ENCODE measurements at regions not wholly inside any gene's neighbourhood (a gene's known extent, or its start where the extent isn't known, plus 50 kb on each side); places are given as distances from the start of the nearest gene placed in this dataset.
"Not testable (repeated sequence)": the region's sequence is repeated elsewhere in the genome, so short reads cannot be mapped to it uniquely, and the experiment has no call there.

GRCh38 chr5:67732471-67732870 lies 483.1 kb upstream of the PIK3R1 start:
- peak; percentile 18 for DNase-seq

DNA sequence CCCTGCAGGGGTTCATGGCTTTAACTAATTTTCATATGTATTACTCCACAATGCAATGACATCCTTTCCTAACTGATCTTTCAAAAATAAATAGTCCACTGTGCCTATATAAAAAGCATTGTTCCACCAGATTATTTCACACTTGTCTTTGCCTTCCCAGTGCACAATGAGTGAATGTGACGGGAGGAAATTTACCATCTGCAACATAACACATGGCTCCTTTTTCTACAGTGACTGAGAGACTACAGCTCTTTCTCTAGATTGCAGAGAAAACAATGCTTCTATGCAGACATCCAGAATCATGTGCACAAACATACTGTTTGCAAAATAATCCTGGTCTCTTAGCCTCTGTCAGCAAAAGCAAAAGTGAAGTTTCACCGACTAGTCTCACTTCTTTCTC lies 483.7 kb upstream of the PIK3R1 start:
- no peak for DNase-seq

- no peak for DNase-seq
Measured at GRCh38 chr5:67730917-67731474, 484.6 kb upstream of the PIK3R1 start.

DNA sequence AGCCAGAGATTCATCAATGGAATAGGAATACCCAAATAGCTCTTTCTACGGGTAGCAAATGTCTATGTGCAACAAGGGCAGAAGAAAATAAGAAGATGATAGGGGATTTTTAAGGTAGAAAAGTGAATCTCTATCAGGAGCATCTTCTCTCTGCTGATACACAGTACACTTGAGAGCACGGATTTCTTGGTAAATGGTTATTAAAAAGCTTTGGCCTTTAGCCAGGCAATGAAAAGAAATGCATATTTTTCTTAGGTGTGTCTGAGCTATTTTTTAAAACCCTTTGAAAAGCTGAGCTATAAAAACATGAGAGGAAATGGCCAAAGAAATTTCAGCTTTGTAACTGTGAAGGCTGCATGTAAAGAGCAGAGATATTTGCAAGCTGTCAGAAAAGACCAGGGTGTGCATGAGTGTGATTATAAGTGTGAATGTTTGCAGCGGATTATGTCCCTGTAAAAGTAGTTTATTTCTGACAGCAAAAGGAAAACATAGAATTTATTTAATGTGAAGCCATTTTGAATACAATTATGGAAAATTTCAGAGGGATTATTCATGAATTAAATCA lies 487.1 kb upstream of the PIK3R1 start:
- DNase-seq: no peak

GRCh38 chr5:67725604-67726003 lies 490.0 kb upstream of the PIK3R1 start:
- no peak for DNase-seq

- DNase-seq: no peak
Measured at GRCh38 chr5:67724412-67725135, 491.0 kb upstream of the PIK3R1 start.

GRCh38 chr5:67723873-67724272 lies 491.7 kb upstream of the PIK3R1 start:
- no peak for DNase-seq

- not testable (repeated sequence) for DNase-seq
Measured at GRCh38 chr5:67722582-67722981, 493.0 kb upstream of the PIK3R1 start.

DNA sequence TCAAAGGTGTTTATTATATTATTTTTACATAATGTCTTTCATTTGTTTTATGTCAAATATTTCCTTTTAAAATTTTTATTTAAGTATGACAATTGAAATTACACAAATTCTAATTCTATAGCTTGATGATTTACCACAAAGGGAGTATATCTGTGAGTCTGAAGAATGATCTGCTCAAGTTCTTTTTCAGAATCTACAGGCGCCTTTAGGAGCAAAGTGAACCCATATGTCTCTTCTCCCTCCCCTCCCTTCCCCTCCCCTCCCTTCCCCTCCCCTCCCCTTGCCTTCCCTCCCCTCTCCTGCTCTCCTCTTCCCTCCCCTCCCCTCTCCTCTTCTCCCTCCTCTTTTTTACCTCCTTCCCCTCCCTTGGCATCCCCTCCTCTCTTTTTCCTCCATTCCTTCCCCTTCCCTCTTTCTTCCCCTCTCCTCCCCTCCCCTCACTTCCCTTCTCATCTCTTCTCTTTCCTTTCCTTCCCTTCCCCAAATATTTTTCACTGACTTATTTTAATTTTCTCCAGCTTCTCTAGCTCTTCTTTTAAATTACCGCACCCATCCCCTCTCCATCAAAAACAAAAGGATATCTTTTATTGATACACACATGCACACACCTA lies 495.3 kb upstream of the PIK3R1 start:
- DNase-seq: no peak

DNA sequence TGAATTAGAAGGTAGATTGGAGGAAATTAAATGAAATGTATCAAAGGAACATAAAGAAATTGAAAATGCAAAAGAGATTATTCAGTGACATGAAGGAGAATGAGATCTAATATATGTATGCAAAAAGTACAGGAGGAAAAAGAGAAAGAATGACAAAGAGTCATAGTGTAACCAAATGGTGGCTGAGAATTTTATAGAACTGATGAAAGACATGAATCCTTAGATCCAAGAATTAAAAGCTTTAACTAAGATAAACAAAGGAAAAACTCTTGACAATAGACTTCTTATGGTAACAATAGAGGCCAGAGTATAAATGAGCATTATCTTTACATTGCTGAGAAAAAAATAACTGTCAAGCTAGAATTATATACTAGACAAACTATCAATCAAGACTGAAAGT lies 505.4 kb upstream of the CD180 start:
- DNase-seq: no peak

- DNase-seq: no peak
Measured at GRCh38 chr5:67699560-67699959, 503.0 kb upstream of the CD180 start.

- no peak for DNase-seq
Measured at GRCh38 chr5:67696446-67696845, 499.8 kb upstream of the CD180 start.

DNA sequence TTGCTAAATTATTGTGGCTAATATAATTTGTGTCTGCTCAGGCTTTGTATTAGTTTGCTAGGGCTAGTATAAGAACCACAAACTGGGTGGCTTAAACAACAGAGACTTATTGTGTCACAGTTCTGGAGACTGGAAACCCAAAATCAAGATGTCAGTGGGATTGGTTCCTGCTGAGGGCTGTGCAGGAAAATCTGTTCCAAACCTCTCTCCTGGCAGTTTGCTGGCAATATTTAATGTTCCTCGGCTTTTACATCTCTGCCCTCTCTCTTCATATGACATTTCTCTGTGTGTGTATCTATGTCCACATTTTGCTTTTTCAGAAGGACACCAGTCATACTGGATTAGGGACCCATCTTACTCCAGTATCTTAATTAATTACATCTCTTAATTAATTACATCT lies 498.8 kb upstream of the CD180 start:
- no peak for DNase-seq

GRCh38 chr5:67694810-67695191 lies 498.2 kb upstream of the CD180 start:
- no peak for DNase-seq

DNA sequence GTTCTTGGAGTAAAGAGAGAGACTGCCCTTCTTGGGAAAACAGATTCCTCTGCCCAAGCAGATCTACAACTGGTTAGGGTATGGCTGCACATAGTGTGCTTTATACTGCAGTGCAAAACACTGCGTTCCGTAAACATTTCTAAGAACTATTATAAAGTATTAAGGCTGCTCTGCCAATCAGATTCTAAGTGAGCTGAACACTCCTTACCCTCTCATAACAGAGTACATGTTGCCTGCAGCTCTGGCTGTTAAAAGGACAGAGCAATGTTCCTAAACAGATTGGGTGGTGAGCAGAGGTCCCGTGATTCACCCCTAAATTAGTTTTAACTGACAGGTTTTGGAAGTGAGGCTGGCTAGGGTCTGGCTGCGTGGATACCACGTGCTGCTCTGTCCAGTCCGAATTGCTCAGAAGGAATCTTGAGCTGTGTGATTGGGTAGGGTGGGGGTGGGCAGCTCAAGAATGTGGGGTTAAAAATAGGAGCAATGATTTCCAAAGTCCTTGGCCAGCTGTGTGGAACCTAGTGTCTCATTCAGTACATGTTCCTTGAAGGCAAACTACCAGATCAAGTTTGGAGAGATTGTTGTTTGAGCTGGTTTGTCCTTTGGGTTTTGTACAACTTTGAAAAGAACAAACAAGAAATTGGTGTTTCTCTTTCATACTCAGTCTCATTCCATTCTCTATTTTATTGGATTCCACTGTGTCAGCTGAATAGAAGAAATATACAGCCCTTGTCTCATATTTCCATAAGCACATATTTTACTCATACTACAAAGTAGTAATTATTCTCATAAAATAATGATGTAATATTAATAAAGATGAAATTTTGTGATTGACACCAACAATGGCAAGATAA lies 497.6 kb upstream of the CD180 start:
- peak; percentile 57 for DNase-seq

DNA sequence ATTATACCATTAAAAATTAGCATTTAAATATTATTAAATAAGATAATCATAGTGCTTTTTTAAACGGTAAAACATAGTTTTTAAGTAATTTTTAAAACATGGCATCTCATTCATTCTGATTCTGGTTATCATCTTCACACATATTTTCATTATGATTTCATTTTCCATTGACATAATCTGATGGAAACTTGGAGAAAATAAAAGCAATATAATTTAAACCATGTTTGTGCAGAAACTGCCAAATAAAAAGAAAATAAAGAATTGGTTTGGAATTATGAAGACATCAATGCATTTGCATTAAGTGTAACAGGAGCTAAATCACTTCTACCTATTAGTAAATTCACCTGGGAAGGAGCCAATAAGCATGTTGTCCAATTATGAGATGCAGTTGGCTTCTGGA lies 490.1 kb upstream of the CD180 start:
- DNase-seq: no peak

- no peak for DNase-seq
Measured at GRCh38 chr5:67681703-67682102, 485.1 kb upstream of the CD180 start.

DNA sequence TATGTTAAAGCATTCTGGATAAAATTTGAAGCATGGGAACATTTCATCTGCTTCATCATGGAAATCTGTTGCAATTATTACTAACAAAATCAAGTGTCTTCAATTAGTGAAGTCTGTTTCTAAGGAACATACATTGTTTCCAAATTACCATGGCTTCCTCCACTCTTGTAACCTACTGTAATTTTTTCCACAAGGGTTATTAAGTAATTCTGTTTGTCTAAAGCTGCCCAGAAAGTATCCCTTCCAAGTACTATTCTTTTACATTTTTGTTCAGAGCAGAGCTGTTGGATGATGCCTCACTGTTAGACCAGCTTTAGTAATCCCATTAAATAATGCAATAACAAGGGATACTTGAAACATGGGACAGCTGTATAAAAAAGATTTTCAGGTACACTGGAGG lies 483.5 kb upstream of the CD180 start:
- no peak for DNase-seq

GRCh38 chr5:67679184-67679841 lies 482.7 kb upstream of the CD180 start:
- no peak for DNase-seq

GRCh38 chr5:67678594-67678993 lies 482.0 kb upstream of the CD180 start:
- DNase-seq: no peak

DNA sequence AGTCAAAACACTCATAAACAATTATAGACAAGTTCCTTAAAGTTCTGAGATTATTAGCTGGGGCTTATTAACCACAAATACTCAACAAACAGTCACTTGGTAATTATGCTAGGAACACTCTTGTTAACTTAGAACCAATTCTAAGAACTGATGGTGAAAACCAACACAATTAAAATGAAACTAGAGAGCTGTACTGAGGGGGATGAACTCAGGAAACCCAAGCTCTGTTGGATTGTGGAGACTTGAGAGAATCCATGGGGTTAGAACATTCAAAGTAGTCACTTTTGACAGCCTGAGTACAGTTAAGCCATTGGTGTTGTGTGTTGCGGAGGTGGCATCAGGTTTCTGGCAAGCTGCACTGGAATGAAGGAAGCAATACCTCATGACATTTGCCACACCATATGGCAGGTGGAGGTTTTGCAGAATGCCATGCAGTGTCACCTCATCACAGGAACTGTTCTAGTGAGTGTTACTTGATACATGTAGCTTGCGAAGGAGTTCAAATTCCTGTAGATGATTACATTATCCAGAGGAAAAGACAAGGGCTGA lies 480.9 kb upstream of the CD180 start:
- DNase-seq: no peak

DNA sequence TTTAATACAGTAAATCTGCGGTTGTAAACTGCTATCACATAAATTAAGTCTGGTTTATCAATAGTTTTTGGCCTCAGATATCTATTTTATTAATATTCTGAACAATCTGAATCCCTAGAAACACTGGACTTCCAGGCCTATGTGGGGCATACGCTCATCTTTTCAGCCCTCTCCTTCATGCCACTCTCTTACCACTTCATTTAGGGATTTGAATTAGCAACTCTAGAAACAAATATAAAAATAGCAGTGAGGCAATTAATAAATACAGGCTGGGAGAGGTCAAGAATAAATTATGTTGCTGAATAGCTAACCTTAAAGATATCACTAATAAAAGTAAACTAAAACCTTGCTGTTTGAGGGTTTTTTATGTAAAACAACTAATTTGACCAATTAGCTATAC lies 480.3 kb upstream of the CD180 start:
- DNase-seq: no peak
